ENCODE measurements at regions not wholly inside any gene's neighbourhood (a gene's known extent, or its start where the extent isn't known, plus 50 kb on each side); places are given as distances from the start of the nearest gene placed in this dataset.

- Histone ChIP-seq H2AFZ (ENCODE audit: low read depth) (no peak overlapping the region), H3K27me3 (ENCODE audit: insufficient read depth, low read depth) (no peaks in the 10 kb centered on the region), H3K4me1 (ENCODE audit: low read depth, poor library complexity, severe bottlenecking) (no peaks in the 10 kb centered on the region), H3K36me3 (ENCODE audit: insufficient read depth) (no peaks in the 10 kb centered on the region), H3K4me2 (no peak overlapping the region), H3K27ac (no peak overlapping the region), H4K20me1 (ENCODE audit: insufficient read depth) (no peaks in the 10 kb centered on the region), H3K79me2 (ENCODE audit: insufficient read depth, low read depth) (no peaks in the 10 kb centered on the region), H3K9ac (no peak overlapping the region), H3K4me3 (IDR thresholded peaks at IDR 0.05; ENCODE audit: insufficient read depth, low read depth, low read length) (no peak overlapping the region)
- TF ChIP-seq CTCF (conservative IDR thresholded peaks at IDR 0.05; ENCODE audit: low read depth, low read length): no peak
These were observed 632.1 kb upstream of the HS6ST1 start for GRCh38 chr2:128950758-128951157.

- Histone ChIP-seq H3K9ac (no peak overlapping the region), H3K27ac (no peak overlapping the region), H3K36me3 (ENCODE audit: insufficient read depth) (no peaks in the 10 kb centered on the region), H3K4me3 (IDR thresholded peaks at IDR 0.05; ENCODE audit: insufficient read depth, low read depth, low read length) (no peak overlapping the region), H3K79me2 (ENCODE audit: insufficient read depth, low read depth) (no peaks in the 10 kb centered on the region), H2AFZ (ENCODE audit: low read depth) (no peak overlapping the region), H3K27me3 (ENCODE audit: insufficient read depth, low read depth) (no peaks in the 10 kb centered on the region), H4K20me1 (ENCODE audit: insufficient read depth) (no peaks in the 10 kb centered on the region), H3K4me1 (ENCODE audit: low read depth, poor library complexity, severe bottlenecking) (no peaks in the 10 kb centered on the region), H3K4me2 (no peak overlapping the region)
- TF ChIP-seq CTCF (conservative IDR thresholded peaks at IDR 0.05; ENCODE audit: low read depth, low read length): no peak
These were observed 639.6 kb upstream of the HS6ST1 start for GRCh38 chr2:128958241-128958640.

GRCh38 chr2:128967646-128968045 is 649.0 kb upstream of the HS6ST1 start:
- Histone ChIP-seq H3K27ac (no peak overlapping the region), H4K20me1 (ENCODE audit: insufficient read depth) (no peaks in the 10 kb centered on the region), H3K79me2 (ENCODE audit: insufficient read depth, low read depth) (no peaks in the 10 kb centered on the region), H2AFZ (ENCODE audit: low read depth) (no peak overlapping the region), H3K27me3 (ENCODE audit: insufficient read depth, low read depth) (no peaks in the 10 kb centered on the region), H3K4me3 (IDR thresholded peaks at IDR 0.05; ENCODE audit: insufficient read depth, low read depth, low read length) (no peak overlapping the region), H3K9ac (no peak overlapping the region), H3K4me2 (no peak overlapping the region), H3K36me3 (ENCODE audit: insufficient read depth) (no peaks in the 10 kb centered on the region), H3K4me1 (ENCODE audit: low read depth, poor library complexity, severe bottlenecking) (no peaks in the 10 kb centered on the region)
- no peak for TF ChIP-seq CTCF (conservative IDR thresholded peaks at IDR 0.05; ENCODE audit: low read depth, low read length)

- no peaks in the 10 kb centered on the region for H3K36me3 ChIP-seq (ENCODE audit: insufficient read depth)
- no peaks in the 10 kb centered on the region for H3K79me2 ChIP-seq (ENCODE audit: insufficient read depth, low read depth)
- no peak overlapping the region for H3K9ac ChIP-seq
- H3K27me3 ChIP-seq (ENCODE audit: insufficient read depth, low read depth): no peaks in the 10 kb centered on the region
- TF ChIP-seq CTCF (conservative IDR thresholded peaks at IDR 0.05; ENCODE audit: low read depth, low read length): no peak
- H2AFZ ChIP-seq (ENCODE audit: low read depth): no peak overlapping the region
- no peaks in the 10 kb centered on the region for H4K20me1 ChIP-seq (ENCODE audit: insufficient read depth)
- no peak overlapping the region for H3K4me3 ChIP-seq (IDR thresholded peaks at IDR 0.05; ENCODE audit: insufficient read depth, low read depth, low read length)
- H3K4me2 ChIP-seq: no peak overlapping the region
- no peaks in the 10 kb centered on the region for H3K4me1 ChIP-seq (ENCODE audit: low read depth, poor library complexity, severe bottlenecking)
- no peak overlapping the region for H3K27ac ChIP-seq
These were observed 650.7 kb upstream of the HS6ST1 start for GRCh38 chr2:128969374-128969773.

All from KMS-11 (cell line).